ENCODE measurements at regions not wholly inside any gene's neighbourhood (a gene's known extent, or its start where the extent isn't known, plus 50 kb on each side); places are given as distances from the start of the nearest gene placed in this dataset.

DNA sequence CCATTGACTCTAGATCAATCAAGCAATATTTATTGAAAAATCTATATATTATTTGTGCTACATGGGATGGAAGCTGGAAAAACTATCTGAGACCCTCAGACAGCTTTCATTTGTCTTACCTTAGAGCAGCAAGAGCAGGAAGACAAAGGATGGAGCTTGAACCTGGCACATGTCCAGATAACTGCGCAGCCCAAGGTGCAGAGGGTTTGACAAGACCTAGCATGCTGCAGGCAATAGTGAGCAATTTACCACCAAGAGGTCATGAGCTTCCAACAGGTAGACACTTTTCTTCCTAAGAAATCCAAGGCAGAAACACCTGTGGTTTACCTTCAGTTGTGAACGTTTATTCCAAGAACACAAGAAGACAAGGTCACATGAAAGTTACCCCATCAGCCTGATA is 214.7 kb upstream of the NECTIN3 start:
- no peak for TF ChIP-seq FOXM1 (IDR thresholded peaks at IDR 0.05; ENCODE audit: borderline replicate concordance, low read depth)
- TF ChIP-seq YY1 (IDR thresholded peaks at IDR 0.05; ENCODE audit: low read depth): no peak

Data from Ishikawa (cell line).